GM19455 (cell line): ENCODE measurements at regions not wholly inside any gene's neighbourhood (a gene's known extent, or its start where the extent isn't known, plus 50 kb on each side); places are given as distances from the start of the nearest gene placed in this dataset.
"Not testable (repeated sequence)": the region's sequence is repeated elsewhere in the genome, so short reads cannot be mapped to it uniquely, and the experiment has no call there.

Source experiments
- ATAC-seq: cut with Tn5 transposase; IDR thresholded peaks from one replicate; pipeline ENCODE4 v1.9.1; 2021; ENCODE audit not compliant: unreplicated experiment

GRCh38 chr4:3380336-3380735 is 61.4 kb upstream of the HGFAC start:
- ATAC-seq = not testable (repeated sequence)

DNA sequence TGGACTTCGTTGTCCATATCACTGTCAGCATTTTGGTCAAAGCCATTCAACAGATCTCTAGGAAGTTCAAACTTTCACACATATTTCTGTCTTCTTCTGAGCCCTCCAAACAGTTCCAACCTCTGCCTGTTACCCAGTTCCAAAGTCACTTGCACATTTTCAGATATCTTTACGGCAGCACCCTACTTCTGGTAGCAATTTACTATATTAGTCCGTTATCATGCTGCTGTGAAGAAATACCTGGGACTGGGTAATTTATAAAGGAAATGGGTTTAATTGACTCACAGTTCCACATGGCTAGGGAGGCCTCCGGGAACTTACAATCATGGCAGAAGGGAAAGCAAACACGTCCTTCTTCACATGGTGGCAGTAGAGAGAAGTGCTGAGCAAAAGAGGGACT is 60.6 kb upstream of the HGFAC start:
- not testable (repeated sequence) for ATAC-seq

- ATAC-seq = no peak
These were observed 59.5 kb upstream of the HGFAC start for GRCh38 chr4:3382251-3382650.

GRCh38 chr4:3384391-3384770 is 57.4 kb upstream of the HGFAC start:
- no peak for ATAC-seq

DNA sequence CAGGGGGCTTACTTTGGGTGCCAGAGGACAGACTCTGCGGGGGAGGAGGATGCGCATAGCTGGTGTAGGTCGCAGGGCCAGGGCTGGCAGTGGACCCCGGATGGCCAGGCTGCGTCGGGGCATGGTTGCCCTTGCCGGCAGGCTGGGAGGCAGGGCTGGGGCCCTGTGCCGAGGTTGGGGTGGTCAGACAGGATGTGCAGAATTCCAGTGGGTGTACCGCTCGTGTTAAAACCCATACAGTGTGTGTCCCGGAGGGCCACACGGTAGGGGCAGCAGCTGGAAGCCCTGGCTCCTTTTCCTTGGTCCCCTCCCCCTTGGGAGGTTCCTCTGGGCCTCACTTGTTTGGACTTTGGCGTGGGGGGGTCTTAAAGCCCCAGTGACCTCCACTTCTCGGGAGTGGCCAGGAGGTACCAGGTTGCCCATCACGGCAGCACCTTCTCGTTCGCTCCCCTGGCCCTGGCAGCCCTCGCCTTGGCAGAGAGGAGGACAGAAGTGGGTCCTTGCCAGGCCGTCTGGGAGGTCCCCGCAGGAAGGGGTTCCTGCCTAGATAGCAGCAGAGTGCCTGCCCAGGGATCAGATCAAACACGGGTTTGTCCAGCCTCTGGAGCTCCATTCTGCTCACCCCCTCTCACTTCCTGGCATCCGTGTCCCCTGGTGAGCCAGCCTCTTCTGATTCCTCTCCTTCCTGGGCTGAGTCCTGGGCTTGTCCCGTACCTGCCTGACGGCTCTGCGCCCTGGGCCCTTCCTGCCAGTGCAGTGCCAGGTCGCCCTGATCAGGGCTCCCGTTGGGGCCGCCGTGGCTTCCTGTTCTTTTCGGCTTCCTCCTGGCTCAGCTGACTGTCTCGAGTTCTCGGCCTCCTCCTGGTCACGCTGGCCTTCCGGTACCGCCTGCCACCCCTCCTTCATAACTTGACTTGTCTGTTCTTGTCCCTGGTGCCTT is 56.7 kb upstream of the HGFAC start:
- ATAC-seq = no peak

GRCh38 chr4:3385711-3386420 is 55.9 kb upstream of the HGFAC start:
- no peak for ATAC-seq

DNA sequence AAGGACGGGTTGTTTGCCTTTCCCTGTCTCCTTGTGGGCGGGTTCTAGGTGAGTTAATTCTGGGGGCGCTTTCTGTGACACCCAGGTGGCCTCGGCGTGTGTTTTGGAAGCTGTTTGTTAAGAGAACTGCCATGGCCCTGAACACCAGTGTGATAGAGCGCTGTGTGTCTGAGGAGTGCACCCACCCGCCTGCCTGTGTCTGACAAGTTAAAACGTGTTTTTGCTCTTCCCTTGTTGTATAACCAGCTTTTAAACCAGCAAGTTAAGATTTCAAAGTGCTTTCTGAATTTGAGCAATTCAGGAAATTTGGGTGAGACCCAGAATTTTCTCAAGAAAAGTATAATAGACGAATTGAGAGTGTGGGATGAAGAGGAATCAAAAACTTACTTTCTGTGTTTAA is 55.2 kb upstream of the HGFAC start:
- no peak for ATAC-seq

DNA sequence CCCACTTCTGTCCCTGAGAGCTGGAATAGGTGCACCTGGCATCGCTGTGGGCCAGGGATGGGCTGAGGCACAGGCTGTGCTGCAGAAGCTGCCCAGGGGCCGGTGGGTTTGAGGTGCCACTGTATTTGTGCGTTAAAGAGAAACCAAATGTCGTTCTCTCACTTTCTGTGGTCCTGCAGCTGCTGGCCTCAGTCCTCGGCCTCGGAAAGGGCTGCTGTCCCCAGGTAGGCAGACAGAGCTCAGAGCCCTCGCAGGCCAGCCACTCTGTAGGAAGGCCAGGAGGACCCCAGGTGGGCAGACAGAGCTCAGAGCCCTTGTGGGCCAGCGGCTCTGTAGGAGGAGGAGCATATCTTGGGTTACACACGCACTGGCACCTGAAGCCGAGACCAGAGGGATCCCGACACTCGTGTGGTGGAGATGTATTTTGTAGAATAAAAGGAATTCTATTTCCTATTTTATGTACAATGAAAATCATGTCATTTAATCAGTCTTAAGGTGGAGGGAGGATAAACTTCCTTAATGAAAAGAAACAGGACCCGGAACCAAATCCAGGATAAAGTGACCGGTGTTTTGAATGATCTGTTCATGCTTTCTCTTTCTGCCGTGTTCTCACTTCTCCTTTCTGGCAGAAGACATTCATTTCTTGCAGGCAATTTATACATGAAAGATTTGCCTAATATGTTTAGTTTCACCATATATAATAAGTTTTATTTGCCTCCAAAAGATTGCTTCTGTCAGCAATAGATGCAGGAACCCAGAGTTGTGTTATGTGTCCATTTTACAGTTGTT is 54.4 kb upstream of the HGFAC start:
- ATAC-seq = peak; percentile 54

- ATAC-seq = peak; percentile 26
These were observed 53.8 kb upstream of the HGFAC start for GRCh38 chr4:3387943-3388361.

- no peak for ATAC-seq
These were observed 53.1 kb upstream of the HGFAC start for GRCh38 chr4:3388471-3389232.

- ATAC-seq = no peak
These were observed 52.2 kb upstream of the HGFAC start for GRCh38 chr4:3389233-3390215.

DNA sequence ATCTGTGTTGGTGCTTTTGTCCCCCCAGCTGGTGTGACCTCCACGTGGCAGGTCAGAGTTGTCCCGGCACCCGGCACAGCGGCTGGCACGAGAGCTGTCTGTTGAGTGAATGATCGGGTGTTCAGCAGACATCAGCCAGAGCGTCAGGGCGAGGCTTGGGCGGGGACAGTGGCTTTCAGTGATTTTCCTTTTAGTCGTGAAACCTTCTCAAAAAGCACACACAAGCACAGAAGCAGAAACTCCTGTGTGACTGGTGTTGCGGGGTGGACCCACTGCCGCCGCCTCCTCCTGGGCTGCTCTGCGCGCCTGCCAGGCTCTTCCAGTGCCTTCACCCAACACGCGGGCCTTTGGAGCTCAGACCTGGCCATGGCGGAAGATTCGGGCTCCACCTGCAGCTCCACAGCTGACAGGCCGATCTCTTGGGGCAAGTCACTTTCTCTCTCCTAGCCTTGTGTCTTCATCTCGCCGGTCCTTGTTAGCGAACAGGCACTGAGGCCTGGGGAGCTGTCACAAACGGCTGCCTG is 51.4 kb upstream of the HGFAC start:
- ATAC-seq = no peak

DNA sequence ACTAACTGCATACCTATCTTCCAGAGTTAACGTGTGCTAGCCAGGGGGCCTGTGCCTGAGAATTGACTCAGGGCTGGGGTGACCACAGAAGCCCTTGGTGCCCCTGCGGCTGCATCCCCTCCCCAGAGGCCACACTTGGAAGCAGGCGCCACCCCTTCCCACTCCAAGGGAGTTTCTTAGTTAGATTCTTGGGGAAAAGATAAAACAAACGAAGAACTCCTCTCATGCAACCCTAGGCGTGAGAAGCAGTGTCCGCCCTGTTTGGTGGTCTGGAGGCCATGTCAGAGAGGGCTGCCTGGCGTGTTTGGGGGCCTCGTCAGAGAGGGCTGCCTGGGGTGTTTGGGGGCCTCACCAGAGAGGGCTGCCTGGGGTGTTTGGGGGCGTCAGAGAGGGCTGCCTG is 50.3 kb upstream of the HGFAC start:
- no peak for ATAC-seq
